Stimulated activated CD4-positive, alpha-beta T cell treated with anti-CD3 and anti-CD28 coated beads, Interleukin-15, amount 100 ng/mL, for 1 hour (primary cell): ENCODE measurements at regions not wholly inside any gene's neighbourhood (a gene's known extent, or its start where the extent isn't known, plus 50 kb on each side); places are given as distances from the start of the nearest gene placed in this dataset.

Source experiments
- DNase-seq, 2 donors: peaks; one replicate each; pipeline ENCODE4 v3.0.0-alpha.2; 2020; ENCODE audit warnings: low read depth in 1 of 2, low spot score in 1 of 2

DNA sequence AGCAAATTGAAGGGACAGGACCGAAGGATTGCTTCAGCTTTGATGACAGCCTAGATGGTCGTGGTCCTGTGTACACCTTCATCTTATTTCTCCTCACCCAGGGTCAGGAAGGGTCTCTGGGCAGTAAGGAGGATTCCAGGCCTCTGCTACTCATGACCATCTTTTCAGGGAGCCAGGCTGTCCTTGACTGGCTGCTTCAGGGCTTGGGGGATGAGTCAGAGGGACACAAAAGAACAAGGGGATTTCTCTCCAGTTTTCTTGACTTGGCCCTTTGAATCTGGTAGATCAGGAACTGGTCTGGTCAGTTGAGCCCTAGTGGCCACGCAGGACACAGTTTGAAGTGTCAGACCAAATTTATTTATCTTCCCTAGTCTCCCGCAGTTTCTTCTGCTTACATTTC, 402.1 kb upstream of the CHD6 start:
- DNase-seq, result no peak

GRCh38 chr20:42018979-42019378, 400.8 kb upstream of the CHD6 start:
- DNase-seq, result no peak

- DNase-seq, result no peak
These were observed 391.9 kb upstream of the CHD6 start for GRCh38 chr20:42010090-42010489.

DNA sequence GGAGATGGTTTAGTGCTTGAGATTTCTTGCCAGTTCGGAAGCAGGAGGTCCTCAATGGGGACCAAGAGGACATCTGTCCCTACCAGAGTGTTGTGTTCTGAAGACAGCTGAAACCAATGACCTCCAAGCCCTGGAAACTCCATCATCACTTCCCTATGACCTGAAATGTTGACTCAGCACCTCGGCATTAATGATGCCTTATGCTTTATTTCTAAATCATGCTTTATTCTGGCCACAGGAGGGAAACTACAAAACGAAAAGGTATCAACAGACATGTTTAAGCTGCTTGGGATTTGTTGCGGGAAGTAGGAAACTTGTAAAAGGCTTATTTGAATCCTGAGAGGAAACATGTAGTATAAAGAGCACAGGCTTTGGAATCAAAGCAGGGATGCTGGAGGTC, 389.1 kb upstream of the CHD6 start:
- no peak for DNase-seq

- no peak for DNase-seq
These were observed 387.0 kb upstream of the CHD6 start for GRCh38 chr20:42005211-42005610.

DNA sequence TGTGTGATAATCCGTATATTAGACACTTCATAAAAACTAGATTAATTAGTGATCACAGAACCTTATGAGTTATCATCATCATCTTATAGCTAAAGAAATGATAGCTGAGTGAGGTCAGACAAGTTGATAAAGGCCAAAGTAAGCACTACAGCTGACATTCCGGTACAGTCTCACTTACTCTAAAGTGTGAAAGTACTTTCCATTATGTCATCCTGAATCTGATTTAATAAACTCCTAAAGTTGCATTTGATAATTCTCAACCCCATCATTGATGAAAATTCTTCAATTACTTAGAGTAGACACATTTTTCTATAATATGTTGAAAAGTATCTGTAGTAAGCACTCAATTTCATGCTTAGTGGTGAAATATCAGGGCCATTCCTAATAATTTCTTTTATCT, 385.2 kb upstream of the CHD6 start:
- DNase-seq, result no peak

GRCh38 chr20:41998539-41999341, 380.6 kb upstream of the CHD6 start:
- no peak for DNase-seq

DNA sequence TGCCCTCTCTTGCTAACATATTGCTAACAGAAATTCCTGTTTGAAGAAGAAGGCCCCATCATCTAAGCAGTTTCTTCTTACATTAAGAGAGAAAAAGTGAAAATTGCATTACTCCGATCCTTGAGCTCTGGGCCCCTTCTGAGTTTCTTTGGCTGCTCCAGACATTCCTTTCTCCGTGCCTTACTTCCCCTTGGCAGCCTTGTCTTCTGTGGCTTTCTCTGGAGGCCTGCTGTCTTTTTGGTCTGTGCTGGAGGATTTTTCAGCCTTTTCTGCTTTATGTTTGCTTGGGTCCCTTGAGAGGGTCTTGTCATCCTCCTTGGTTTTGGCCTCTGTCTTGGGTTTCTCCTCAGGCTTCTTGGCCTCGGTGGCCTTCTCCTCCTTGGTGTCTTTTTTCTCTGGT, 378.8 kb upstream of the CHD6 start:
- DNase-seq, result no peak

- DNase-seq, result no peak
These were observed 374.3 kb upstream of the CHD6 start for GRCh38 chr20:41992481-41992880.

DNA sequence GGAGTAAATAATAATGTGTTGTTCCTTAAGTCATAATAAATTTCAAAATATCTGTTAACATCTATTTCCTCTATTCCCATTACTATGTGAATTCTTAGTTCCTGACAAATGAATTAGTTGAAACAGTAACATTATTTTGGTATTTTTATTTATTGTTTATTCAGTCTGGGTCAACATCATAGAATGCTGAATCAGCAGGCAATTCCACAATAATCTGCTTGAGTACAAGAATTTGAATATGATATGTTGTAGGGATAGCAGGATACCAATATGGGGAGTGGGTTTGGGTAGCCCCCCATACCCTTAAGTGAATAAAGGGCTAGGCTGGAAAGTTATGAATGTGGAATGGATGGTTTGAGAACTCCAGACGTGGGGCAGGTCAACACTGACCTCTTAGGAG, 373.2 kb upstream of the CHD6 start:
- DNase-seq, result no peak

DNA sequence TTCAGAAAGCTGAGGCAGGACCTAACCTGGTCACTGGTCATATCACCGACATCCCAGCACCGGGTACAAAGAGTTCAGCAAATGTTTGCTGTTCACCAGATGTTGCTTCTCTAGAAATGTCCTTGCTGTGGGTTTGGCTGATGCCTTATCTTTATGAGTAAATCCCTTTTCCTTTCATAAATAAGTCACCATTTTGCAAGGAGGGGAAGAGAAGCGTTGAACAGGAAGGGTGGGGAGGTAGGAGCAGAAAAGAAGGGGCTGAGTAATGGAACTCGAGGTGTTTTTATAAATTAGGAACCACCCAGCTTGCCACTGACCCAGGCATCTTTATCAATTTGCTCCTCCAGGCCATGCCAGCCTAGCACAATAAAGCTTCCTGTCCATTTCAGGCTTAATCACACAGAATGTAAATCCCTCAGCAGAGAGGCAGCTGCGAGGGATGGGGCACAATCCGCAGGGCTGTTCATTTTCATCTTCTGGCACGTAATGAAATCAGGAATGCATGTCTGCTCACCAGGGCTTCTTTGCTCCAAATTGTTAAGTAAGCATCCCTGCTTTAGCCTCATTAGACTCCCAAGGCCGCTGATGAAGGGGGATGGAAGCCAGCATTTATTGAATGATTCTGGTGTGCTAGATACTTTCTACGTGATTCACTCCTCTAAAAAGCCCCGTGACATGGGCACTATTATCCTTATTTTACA, 371.9 kb upstream of the CHD6 start:
- DNase-seq, result no peak

- DNase-seq, result no peak
These were observed 371.0 kb upstream of the CHD6 start for GRCh38 chr20:41989039-41989679.

DNA sequence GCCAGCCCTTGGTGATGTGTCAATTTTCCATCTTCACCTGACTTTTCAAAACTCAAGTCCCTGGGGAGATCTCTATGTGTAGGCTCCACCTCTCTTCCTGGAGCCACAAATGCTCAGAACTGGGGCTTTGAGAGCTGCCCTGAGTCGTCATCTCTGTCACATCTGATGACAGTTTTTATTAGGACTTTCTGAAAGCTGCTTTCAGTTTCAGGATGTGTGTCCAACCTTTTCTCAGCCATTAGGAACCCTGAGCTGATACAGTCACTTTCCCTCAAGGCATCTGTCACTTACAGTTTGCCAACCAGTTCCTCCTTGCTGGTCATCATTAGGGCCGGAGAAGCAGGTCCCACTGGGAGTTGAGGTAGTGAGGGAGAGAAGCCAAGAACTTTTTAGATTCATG, 365.9 kb upstream of the CHD6 start:
- no peak for DNase-seq

GRCh38 chr20:41983159-41983558, 365.0 kb upstream of the CHD6 start:
- DNase-seq, result no peak

GRCh38 chr20:41981746-41982145, 363.6 kb upstream of the CHD6 start:
- DNase-seq, result no peak

- no peak for DNase-seq
These were observed 360.7 kb upstream of the CHD6 start for GRCh38 chr20:41978875-41979274.

GRCh38 chr20:41978246-41978790, 360.1 kb upstream of the CHD6 start:
- no peak for DNase-seq

DNA sequence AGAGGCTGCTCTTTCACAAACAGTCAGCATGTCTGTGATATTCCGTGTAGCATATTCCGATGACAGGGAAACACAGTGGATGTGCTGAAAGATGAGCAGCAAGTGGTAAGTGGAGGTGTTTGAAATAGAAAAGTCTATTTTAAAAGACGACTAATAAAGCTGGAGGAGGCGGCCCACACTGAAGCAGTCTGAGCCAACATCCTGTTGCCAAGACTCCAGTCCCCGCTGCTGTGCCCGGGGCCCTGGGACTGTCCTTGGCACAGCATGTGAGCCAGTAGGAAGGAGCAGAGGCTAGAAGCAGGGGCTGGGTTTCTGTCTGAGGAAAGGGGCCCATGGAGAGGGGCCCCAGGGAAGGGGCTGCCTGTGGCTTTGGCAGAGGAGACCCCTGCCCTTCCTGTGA, 351.5 kb upstream of the CHD6 start:
- DNase-seq, result no peak

- DNase-seq, result no peak
These were observed 342.0 kb upstream of the CHD6 start for GRCh38 chr20:41960166-41960565.

DNA sequence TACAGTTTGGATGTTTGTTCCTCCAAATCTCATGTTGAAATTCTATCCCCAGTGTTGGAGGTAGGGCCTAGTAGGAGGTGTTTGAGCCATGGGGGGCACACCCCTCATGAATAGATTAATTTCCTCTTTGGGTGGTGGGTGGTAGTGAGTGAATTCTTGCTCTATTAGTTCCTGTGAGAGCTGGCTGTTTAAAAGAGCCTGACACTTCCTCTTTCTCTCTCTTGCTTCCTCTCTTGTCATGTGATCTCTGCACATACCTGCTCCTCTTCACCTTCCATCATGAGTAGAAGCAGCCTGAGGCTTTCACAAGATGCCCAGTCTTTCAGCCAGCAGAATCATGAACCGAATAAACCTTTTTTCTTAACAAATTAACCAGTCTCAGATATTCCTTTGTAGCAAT, 340.2 kb upstream of the CHD6 start:
- no peak for DNase-seq

- DNase-seq, result no peak
These were observed 338.3 kb upstream of the CHD6 start for GRCh38 chr20:41956338-41957074.
